ENCODE measurements at regions not wholly inside any gene's neighbourhood (a gene's known extent, or its start where the extent isn't known, plus 50 kb on each side); places are given as distances from the start of the nearest gene placed in this dataset.

- 64% methylated on average over 4 of the region's 4 CpGs for WGBS
Observed at GRCh38 chr6:100979267-100979666, 98.1 kb upstream of the ASCC3 start.

GRCh38 chr6:100980949-100981348, 99.8 kb upstream of the ASCC3 start:
- 75% methylated on average over 1 of the region's 1 CpG for WGBS
- no peak for DNase-seq (ENCODE audit: extremely low spot score)
- Histone ChIP-seq H3K4me1 (no peaks in the 10 kb centered on the region), H3K36me3 (no peaks in the 10 kb centered on the region), H3K27ac (replicated peaks in 1 of 4) (no peak overlapping the region), H3K4me3 (no peak overlapping the region), H3K9me3 (no peaks in the 10 kb centered on the region), H3K27me3 (no peaks in the 10 kb centered on the region)
- intact Hi-C loops (cut with DNase I) = no loop called here
- TF ChIP-seq POLR2A (IDR thresholded peaks at IDR 0.05; ENCODE audit: low read depth) (no peak), POLR2AphosphoS5 (IDR thresholded peaks at IDR 0.05) (no peak), CTCF (IDR thresholded peaks at IDR 0.05) (no peak), EP300 (IDR thresholded peaks at IDR 0.05) (no peak)

More at GRCh38 chr6:100979267-100979666, 98.1 kb upstream of the ASCC3 start:
- Histone ChIP-seq H3K4me3 (no peak overlapping the region), H3K4me1 (no peaks in the 10 kb centered on the region), H3K36me3 (no peaks in the 10 kb centered on the region), H3K27me3 (no peaks in the 10 kb centered on the region), H3K27ac (replicated peaks in 1 of 4) (no peak overlapping the region), H3K9me3 (peaks cover 0 to 6% (median 0%) of the 10 kb centered on the region in 4 donors)
- intact Hi-C loops (cut with DNase I) = no loop called here
- no peak for DNase-seq (ENCODE audit: extremely low spot score)
- no peak for TF ChIP-seq CTCF (IDR thresholded peaks at IDR 0.05)

- H3K4me1 ChIP-seq = no peaks in the 10 kb centered on the region
- H3K27ac ChIP-seq (replicated peaks in 1 of 4) = no peak overlapping the region
- DNase-seq (ENCODE audit: extremely low spot score) = no peak
- H3K4me3 ChIP-seq = no peak overlapping the region
- no peaks in the 10 kb centered on the region for H3K9me3 ChIP-seq
- no peaks in the 10 kb centered on the region for H3K27me3 ChIP-seq
- no peak for TF ChIP-seq POLR2AphosphoS5 (IDR thresholded peaks at IDR 0.05)
- no peak for TF ChIP-seq POLR2A (IDR thresholded peaks at IDR 0.05; ENCODE audit: low read depth)
- TF ChIP-seq EP300 (IDR thresholded peaks at IDR 0.05) = no peak
- no peak for TF ChIP-seq CTCF (IDR thresholded peaks at IDR 0.05)
- H3K36me3 ChIP-seq = no peaks in the 10 kb centered on the region
- WGBS = 100% methylated on average over 1 of the region's 1 CpG
- intact Hi-C loops (cut with DNase I) = no loop called here
Observed at GRCh38 chr6:100986921-100987320, 105.8 kb upstream of the ASCC3 start.

GRCh38 chr6:100987556-100987955, 106.4 kb upstream of the ASCC3 start:
- DNase-seq (ENCODE audit: extremely low spot score) = no peak
- 82% methylated on average over 5 of the region's 5 CpGs for WGBS
- Histone ChIP-seq H3K27ac (replicated peaks in 1 of 4) (no peak overlapping the region), H3K4me1 (no peaks in the 10 kb centered on the region), H3K36me3 (no peaks in the 10 kb centered on the region), H3K4me3 (no peak overlapping the region), H3K9me3 (no peaks in the 10 kb centered on the region), H3K27me3 (no peaks in the 10 kb centered on the region)
- intact Hi-C loops (cut with DNase I) = no loop called here
- TF ChIP-seq CTCF (IDR thresholded peaks at IDR 0.05) (no peak), POLR2A (IDR thresholded peaks at IDR 0.05; ENCODE audit: low read depth) (no peak), EP300 (IDR thresholded peaks at IDR 0.05) (no peak), POLR2AphosphoS5 (IDR thresholded peaks at IDR 0.05) (no peak)

GRCh38 chr6:100988391-100988984, 107.4 kb upstream of the ASCC3 start:
- Histone ChIP-seq H3K36me3 (no peaks in the 10 kb centered on the region), H3K9me3 (no peaks in the 10 kb centered on the region), H3K4me3 (no peak overlapping the region), H3K4me1 (no peaks in the 10 kb centered on the region), H3K27ac (replicated peaks in 1 of 4) (no peak overlapping the region), H3K27me3 (no peaks in the 10 kb centered on the region)
- no peak for TF ChIP-seq CTCF (IDR thresholded peaks at IDR 0.05)
- TF ChIP-seq POLR2AphosphoS5 (IDR thresholded peaks at IDR 0.05) = no peak
- 98% methylated on average over 2 of the region's 2 CpGs for WGBS
- intact Hi-C loops (cut with DNase I) = no loop called here
- no peak for DNase-seq (ENCODE audit: extremely low spot score)
